OCI-LY1 (cell line): ENCODE measurements at regions not wholly inside any gene's neighbourhood (a gene's known extent, or its start where the extent isn't known, plus 50 kb on each side); places are given as distances from the start of the nearest gene placed in this dataset.

ENCODE experiments used
- EZH2 ChIP-seq: fragments of 200-600 bp; sonication (generic), shearing (Covaris generic); IDR thresholded peaks from 2 replicates; pipeline ENCODE4 v1.8.0; 2017; ENCODE audit warnings: borderline replicate concordance, mixed run types, mild to moderate bottlenecking, antibody characterized with exemption, low read length, moderate library complexity, mixed read lengths
- TF ChIP-seq, protein P1 (sequence below): fragments of 200-600 bp; sonication (generic), shearing (Covaris generic); IDR thresholded peaks from 2 replicates; pipeline ENCODE4 v1.5.1; 2017; ENCODE audit warnings: mild to moderate bottlenecking, antibody characterized with exemption, low read length, moderate library complexity, mixed read lengths

DNA sequence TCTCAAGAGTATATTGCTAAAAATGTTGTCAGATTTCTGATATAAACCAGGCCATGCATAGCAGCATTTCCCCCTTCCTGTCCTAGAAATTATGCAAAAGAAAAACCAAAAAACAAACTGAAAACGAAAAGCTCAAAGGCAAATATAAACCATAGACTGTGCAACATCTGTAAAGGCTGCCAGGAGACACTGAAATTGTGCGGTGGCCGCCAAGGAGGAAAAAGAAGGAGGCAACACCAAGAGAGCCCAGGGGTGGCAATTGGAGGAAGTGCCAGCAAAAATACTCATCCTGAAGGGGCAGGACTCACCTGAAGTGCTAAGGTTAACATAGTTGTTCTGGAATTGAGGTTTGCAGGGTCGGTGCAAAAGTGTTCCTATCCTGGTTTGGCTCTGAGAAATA lies 92.0 kb downstream of the RWDD3 start:
- TF ChIP-seq, protein P1, sequence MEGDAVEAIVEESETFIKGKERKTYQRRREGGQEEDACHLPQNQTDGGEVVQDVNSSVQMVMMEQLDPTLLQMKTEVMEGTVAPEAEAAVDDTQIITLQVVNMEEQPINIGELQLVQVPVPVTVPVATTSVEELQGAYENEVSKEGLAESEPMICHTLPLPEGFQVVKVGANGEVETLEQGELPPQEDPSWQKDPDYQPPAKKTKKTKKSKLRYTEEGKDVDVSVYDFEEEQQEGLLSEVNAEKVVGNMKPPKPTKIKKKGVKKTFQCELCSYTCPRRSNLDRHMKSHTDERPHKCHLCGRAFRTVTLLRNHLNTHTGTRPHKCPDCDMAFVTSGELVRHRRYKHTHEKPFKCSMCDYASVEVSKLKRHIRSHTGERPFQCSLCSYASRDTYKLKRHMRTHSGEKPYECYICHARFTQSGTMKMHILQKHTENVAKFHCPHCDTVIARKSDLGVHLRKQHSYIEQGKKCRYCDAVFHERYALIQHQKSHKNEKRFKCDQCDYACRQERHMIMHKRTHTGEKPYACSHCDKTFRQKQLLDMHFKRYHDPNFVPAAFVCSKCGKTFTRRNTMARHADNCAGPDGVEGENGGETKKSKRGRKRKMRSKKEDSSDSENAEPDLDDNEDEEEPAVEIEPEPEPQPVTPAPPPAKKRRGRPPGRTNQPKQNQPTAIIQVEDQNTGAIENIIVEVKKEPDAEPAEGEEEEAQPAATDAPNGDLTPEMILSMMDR: no peak
- TF ChIP-seq EZH2: no peak
